ENCODE measurements at regions not wholly inside any gene's neighbourhood (a gene's known extent, or its start where the extent isn't known, plus 50 kb on each side); places are given as distances from the start of the nearest gene placed in this dataset.

- Histone ChIP-seq H3K36me3 (ENCODE audit: control insufficient read depth, insufficient read depth, low read length) (no peaks in the 10 kb centered on the region), H3K4me1 (replicated peaks in 1 of 2; ENCODE audit: control insufficient read depth in 2 of 2, insufficient read depth in 2 of 2, low read length in 2 of 2) (no peaks in the 10 kb centered on the region), H3K27me3 (ENCODE audit: control insufficient read depth in 2 of 2, insufficient read depth in 2 of 2, low read length in 2 of 2) (no peaks in the 10 kb centered on the region), H3K79me2 (ENCODE audit: control insufficient read depth, insufficient read depth, low read length) (no peaks in the 10 kb centered on the region), H3K9ac (ENCODE audit: insufficient read depth in 1 of 2, low read depth in 2 of 2, low read length in 2 of 2) (no peak overlapping the region), H3K9me3 (replicated peaks; ENCODE audit: control insufficient read depth, insufficient read depth, low read depth, low read length) (peaks cover 2% of the 10 kb centered on the region; the same call in 1 of the 2 replicates), H4K20me1 (replicated peaks; ENCODE audit: control insufficient read depth, insufficient read depth, low read length) (no peaks in the 10 kb centered on the region), H3K27ac (ENCODE audit: extremely low read depth, low read depth, low read length) (no peak overlapping the region), H2AFZ (ENCODE audit: low read depth, low read length) (no peak overlapping the region), H3K4me2 (ENCODE audit: insufficient read depth, low read length) (no peak overlapping the region), H3K9me1 (ENCODE audit: control insufficient read depth, insufficient read depth, low read length) (no peaks in the 10 kb centered on the region), H3K4me3 (no peak overlapping the region)
- intact Hi-C loops (cut with micrococcal nuclease) (no loop called here), in situ Hi-C loops (cut with MboI) (no loop called here)
- no peak for FAIRE-seq
- BruUV-seq (replicated peaks) = no TSS peak
- no peak for TF ChIP-seq NR2C1 (IDR thresholded peaks at IDR 0.05)
- no peak for TF ChIP-seq NR2C1 (tag; IDR thresholded peaks at IDR 0.05)
- TF ChIP-seq RNF2 (IDR thresholded peaks at IDR 0.05) = no peak
- TF ChIP-seq IRF2 (CRISPR knock-in tag; IDR thresholded peaks at IDR 0.05) = no peak
- TF ChIP-seq CXXC5 (CRISPR knock-in tag; IDR thresholded peaks at IDR 0.05) = no peak
- no peak for TF ChIP-seq MAZ (CRISPR knock-in tag; conservative IDR thresholded peaks at IDR 0.05 in 1 of 2, IDR thresholded peaks at IDR 0.05 in 1 of 2)
- no peak for TF ChIP-seq MAFK (IDR thresholded peaks at IDR 0.05; ENCODE audit: low read length)
- no peak for TF ChIP-seq ZNF583 (CRISPR knock-in tag; IDR thresholded peaks at IDR 0.05)
- no peak for TF ChIP-seq ZSCAN32 (CRISPR knock-in tag; IDR thresholded peaks at IDR 0.05)
- DNase-seq (ENCODE audit: extremely low read depth in 1 of 4, low spot score in 3 of 4) = no peak
- POLR2A ChIA-PET = no interaction called here
- no peak for ATAC-seq
- 0% methylated on average over 1 of the region's 1 CpG for WGBS (ENCODE audit: insufficient coverage, low coverage, missing lambda C conversion rate)
- CTCF ChIA-PET (ENCODE audit: low intra/inter-chr PET ratio) = no interaction called here
Measured at GRCh38 chr7:145050415-145050814, 214.6 kb upstream of the TPK1 start.

Measured in K562 (cell line).